ENCODE measurements at regions not wholly inside any gene's neighbourhood (a gene's known extent, or its start where the extent isn't known, plus 50 kb on each side); places are given as distances from the start of the nearest gene placed in this dataset.

GRCh38 chr5:15384176-15384575 is 115.8 kb upstream of the FBXL7 start:
- TF ChIP-seq EZH2phosphoT487 (IDR thresholded peaks at IDR 0.05; ENCODE audit: insufficient read depth, low read depth) (no peak), EZH2 (IDR thresholded peaks at IDR 0.05; ENCODE audit: insufficient read depth, poor library complexity, severe bottlenecking) (no peak)
